HG03432 (cell line): ENCODE measurements at regions not wholly inside any gene's neighbourhood (a gene's known extent, or its start where the extent isn't known, plus 50 kb on each side); places are given as distances from the start of the nearest gene placed in this dataset.

Experiments
- ATAC-seq: cut with Tn5 transposase; IDR thresholded peaks from one replicate; pipeline ENCODE4 v1.9.1; 2021; ENCODE audit warnings: mild to moderate bottlenecking, moderate library complexity; ENCODE audit not compliant: unreplicated experiment

DNA sequence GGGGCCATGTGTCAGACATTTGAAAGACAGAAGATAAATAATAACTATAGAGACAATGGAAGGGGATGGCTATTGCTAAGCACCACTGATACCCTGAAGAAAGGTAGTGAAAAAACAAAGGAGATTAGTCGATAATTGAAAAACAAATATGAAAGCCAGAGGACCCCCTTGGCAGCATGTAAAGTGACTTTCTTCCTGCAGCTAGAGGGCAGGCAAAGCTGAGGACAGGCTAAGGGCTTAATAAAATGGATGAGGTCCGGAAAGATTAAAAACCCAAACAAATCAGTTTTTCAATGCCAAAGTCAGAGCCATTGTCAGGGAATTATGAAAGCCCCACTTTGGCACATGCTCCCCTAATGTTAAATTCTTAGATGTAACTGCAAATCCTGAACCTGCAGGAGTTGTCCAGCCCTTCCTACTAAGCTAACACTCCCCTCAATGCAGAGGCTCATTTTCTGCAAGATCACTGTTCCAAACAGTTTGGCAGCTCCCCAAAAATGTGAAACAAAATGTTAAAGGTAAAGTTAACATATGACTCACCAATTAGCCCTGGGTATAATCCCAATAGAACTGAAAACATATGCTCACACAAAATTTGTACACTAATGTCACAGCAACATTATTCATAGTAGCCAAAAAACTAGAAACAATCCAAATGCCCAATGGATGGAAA, 1177.9 kb downstream of the GRIK2 start:
- ATAC-seq = no peak

DNA sequence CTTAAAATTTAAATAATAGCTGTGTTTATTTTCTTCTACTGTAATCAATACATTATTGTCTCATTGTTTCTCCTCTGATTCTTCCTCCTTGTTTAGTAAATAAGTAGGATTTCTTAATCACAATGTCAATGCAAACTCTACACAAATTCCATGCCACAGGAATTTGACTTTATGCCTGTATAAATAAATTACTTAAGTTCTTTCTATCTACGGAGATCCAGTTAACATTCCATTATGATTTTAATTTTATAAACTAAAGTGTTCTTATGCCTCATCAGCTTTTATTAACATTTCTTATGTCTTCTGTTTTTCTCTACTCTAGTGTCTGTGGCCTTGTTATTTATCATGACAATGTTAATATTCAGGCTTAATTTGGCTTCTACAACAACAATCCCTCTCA, 1169.2 kb downstream of the GRIK2 start:
- no peak for ATAC-seq

DNA sequence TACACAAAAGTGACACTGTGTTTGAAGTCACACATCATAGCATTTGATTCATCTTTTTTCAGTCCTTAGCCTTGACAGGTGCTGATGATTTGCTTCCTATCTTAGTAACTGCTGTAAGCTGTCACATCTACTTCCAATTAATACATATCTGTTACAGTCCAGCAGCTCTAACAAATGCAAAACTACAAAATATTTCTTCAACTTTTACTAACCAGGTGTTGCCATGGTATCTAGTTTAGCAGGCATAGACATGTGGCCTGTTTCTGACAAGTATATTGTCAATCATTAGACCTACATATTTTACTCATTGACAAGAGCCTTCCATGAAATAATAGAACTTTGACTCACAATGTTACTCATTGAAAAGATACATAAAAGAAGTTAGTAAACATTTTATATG, 1159.7 kb downstream of the GRIK2 start:
- peak; percentile 55 for ATAC-seq

DNA sequence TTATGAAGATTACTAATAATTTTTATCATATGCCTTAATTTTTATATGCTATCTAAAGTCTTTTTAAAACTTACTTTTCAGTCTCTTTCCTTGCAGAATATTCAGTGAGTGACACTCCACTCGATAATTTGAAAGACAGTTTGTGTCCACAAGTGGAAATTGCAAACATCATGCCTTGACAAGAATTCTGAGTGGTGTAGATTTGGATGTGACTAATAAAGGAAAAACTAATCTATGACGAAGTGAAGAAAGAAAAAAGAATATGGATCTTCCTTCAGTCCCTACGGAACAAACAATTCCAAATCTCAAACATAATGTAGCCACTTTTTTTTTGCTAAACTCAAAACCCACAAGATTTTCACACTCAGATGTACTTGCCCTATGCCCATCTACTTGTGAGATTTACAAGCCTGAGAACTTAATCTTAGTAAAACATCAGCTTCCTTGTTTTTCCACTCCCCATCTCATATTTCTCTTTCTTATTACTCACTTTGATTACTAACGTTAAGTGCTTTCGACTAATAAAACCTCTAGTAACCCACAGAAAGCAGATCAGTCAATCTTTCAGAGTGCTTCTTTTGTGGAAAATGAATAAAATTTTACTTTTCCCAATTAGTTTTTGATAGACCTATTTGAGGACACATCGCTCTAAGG, 1155.8 kb downstream of the GRIK2 start:
- no peak for ATAC-seq

DNA sequence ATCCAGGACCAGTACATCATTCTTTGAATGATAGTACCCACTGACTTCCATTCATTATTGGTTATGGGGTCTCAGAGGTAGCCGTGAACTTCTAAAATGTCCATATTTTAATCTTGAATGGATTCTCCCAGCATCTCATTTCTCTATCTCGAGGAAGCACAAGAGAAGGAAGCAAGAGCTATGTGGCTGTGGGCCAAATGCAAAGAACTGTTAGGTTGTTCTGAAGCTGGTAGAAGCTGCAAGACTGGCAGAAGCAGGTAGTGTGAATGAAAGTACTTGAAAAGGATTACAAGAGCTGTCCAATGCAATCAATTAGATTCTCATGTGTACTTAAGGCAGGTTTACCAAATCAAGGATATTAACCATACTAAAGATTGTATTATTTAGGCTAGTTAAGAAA, 1131.8 kb downstream of the GRIK2 start:
- no peak for ATAC-seq

DNA sequence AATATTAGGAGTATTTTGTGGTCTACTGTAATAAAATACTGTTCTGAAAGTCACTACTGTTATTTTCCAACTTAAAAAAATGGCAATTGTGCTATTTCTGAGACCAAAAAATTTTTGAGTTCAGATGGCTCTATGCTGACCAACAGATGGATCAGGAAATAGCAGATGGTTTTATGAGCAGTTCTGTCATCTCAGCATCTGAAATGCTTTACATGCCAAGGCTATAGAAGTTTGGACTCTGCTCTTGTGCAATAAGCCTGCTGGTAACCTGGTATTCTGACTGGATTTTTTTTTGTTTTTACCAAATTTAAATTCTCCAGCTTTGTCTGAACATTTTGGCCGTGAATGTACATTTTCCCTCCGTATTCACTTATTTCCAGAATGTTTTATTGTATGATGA, 1127.5 kb downstream of the GRIK2 start:
- ATAC-seq = no peak

DNA sequence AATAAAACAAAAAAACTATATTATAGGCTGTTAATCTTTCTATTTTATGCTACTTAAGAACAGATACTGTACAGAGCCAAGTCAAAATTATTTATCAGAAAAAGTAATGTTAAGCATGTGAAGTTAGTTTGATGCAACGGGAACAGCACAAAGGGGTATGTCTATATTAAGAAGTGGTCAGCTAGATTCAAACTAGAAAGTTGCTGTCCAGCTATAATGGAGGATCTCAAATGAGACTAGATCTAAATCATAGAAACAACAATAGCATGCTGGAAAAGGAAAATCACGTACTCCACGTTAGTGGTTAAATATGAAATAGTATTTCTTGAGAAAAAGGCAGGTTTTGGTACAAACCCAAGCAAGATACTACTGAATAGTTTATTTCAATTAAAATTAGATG, 1124.0 kb downstream of the GRIK2 start:
- no peak for ATAC-seq

DNA sequence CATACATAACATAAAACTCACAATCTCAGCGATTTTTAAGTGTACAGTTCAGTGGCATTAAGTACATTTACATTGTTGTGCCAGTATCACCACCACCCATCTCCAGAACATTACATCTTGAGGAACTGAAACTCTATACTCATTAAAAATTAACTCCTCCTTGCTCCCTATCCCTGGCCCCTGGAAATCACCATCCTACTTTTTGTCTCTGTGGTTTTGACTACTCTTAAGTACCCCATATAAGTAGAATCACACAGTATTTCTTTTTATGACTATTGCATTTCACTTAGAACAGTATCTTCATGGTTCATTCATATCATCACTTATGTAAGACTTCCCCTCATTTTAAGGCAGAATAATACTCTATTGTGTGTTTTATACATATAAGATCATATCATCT, 1108.1 kb downstream of the GRIK2 start:
- peak; percentile 86 for ATAC-seq

DNA sequence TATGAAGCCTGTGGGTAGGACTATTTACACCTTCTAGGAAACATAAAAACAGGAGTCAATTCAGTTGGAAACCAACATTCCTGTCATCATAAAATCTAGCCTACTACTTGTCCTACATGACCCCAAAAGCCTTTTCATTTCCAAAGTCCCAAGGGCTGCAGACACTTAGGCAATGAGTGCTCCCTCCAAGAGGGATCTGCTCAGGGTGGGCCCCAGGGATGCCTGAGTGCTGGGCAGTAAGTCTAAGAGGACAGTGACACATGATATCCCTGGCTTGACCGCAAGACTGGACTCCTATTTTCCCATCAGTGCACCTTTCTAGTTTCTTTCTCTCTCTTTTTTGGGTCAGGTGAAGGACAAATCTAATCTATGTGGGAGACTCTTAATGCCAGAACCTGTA, 1101.3 kb downstream of the GRIK2 start:
- ATAC-seq = no peak

DNA sequence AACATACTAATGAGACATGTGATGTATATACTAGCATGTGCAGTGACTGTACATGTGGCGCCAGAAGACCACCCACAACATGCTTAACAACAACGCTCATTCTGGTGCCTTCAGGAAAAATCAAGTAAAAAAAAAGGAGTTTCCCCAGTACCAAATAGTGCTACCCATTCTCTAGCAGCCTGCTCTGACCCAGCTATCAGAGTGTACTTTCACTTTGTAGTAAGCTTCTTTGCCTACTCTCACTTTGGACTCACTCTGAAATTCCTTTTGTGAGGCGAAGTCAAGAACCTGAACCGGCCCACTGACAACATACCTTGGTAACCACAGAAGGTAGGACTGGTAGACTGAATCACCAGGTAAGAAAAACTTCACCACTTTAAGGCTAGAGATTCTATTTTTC, 1100.0 kb downstream of the GRIK2 start:
- ATAC-seq = no peak

DNA sequence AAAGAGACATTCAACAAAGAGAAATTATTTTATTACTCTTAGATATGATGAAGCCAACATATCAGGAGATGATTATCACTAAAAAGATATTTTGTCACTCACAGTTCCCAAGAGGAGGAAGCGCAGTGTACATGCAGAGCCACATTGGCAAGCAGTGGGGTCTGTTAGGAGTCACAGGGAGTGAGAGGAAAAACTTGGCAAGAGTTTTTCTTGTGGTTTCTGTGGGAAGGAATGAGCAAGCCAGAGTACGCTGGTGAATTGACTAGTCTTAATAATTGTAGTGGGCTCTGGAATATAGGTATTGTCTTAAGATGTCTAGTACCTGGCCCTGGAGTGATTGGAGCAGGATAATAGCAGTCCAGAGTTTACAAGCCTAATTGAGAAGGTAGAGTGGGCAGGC, 1095.2 kb downstream of the GRIK2 start:
- no peak for ATAC-seq

DNA sequence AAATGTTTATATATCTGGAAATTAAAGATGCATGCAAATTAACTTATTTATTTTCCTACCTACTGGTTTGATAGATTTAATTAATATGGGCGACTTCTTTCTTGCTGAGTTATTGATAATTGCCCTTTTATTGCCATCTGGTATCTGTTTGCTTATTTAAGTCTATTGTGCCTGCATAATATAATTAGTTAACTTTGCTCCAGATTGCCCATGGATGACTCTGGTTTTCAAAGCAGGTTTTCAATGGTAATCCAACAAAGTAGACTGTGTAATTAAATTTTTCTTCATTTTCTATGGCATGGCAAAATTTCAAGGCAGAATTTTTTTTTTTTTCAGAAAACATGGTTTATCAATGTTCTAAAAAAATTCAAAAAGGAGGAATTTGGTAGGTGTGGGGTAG, 1092.0 kb downstream of the GRIK2 start:
- ATAC-seq = no peak

DNA sequence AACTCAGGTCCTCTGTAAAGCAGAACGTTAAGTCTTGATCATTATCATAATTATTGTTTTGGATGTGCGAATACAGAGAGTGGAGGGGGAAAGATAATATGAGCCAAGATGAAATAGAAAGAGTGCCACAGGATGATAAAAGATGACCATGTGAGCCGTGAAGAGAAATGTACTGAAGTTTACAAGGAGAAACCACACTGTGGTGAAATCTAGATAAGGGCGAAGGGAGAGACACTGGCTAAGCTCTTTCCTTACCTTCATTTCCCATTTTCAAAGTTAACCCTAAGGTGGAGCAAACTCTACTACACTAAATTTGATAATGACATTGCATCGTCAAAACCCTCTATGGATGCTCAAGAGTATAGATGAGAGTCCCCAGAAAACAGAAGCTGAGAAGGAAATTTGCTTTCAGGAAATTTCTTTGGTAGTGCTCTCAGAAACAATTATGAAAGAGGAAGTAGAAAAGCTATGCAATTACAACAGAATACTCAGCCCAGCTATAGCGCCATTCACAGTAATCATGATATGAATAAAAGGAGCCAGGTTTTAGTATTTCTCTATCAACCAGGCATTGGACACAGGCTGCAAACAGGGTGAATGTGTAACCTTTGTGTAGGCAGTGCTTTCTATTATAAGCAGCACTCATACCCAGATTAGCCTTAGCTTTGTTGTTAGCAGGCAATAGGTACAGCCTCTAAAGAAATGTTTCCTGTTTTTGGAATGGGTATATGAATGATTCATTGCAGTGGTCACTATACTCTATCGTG, 1080.7 kb downstream of the GRIK2 start:
- ATAC-seq = peak; percentile 73

DNA sequence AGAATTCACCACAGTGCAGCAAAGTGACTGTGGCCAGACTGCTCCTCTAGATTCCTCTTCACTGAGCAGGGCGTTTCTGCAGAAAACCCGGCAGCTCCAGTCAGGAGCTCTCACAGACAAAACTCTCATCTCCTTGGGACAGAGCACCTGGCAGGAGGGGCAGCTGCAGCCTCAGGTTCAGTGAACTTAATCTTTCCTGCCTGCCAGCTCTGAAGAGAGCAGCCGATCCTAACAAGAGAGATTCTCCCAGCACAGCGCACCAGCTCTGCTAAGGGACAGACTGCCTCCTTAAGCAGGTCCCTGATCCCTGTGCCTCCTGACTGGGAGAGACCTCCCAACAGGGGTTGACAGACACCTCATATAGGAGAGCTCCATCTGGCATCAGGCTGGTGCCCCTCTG, 1065.5 kb downstream of the GRIK2 start:
- no peak for ATAC-seq

DNA sequence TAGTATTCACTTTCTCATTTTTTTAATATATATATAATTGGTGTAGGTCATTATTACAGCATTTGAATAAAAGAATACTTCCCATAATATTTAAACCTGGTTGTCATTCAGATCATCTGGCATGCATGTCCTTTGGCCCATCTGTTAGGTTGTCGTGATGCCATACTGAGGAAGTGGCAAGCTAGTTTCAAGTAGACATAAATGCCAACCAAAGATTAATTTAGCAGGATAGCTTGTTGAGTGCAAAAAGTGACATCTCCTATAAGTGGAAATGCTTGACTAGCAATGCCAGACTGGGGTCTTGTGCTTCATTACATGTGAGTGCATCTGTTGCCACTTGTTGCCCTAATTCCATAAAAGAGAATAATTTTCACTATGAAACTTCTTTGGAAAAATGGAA, 1044.7 kb downstream of the GRIK2 start:
- no peak for ATAC-seq

DNA sequence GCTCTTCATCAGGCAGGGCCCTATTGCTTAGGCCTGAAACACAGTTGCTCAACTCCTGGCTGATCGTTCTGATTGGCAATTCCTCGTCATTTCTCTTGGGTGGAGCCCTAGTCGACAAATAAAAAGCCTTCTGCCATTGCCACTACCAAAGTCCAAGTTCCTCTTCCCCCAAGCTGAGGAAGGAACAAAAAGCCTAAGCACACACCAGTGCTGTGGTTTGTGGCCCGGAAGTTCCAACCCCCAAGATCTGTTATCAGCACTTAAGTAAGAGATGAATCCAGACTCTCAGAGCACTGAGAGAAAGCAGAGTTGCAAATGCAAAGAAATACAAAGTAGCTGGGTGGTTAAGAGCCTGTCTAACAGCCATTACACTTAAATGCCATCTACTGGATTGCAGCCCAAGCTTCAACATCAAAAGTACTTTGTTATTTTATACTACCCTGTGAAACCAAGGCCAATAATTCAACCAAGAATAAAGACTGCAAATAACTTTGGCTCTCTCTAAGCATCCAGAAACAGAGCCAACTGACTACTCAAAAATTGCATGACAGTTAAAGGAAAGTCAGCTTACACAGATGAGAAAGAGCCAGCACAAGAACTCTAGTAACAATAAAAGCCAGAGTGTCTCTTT, 1024.0 kb downstream of the GRIK2 start:
- ATAC-seq = peak; percentile 76

DNA sequence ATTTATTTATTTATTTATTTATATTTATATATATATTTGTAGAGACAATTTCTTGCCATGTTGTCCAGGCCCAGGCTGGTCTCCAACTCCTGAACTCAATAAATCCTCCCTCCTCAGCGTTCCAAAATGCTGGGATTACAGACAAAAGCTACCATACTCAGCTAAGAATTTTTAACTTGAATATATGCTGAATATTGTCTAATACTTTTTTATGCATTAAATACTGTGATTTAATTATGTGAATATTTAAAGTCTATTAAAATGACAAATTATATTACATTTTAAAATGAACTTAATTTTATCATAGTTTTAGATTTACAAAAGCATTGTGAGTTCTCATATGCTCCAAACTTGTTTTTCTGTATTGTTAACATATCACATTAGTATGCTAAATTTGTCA, 1022.4 kb downstream of the GRIK2 start:
- ATAC-seq = no peak

DNA sequence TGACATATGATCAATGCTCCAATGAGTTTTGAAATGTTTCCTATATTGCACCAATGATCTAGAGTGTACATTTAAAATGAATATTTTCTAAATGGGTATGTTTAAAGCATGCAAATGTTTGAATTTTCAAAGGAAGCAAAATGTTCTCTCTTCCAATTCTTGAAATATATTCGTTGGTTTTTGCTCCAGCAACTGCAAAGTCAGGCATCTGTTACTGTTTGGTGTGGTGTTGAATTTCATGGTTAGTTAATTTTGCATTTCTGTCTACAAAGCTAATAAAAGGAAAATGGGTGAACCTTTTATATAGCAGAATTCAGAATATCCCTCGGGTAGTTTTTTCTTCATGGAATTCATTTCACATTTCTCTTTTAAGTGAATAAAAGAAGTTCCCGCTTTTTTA, 1018.3 kb downstream of the GRIK2 start:
- ATAC-seq = no peak

DNA sequence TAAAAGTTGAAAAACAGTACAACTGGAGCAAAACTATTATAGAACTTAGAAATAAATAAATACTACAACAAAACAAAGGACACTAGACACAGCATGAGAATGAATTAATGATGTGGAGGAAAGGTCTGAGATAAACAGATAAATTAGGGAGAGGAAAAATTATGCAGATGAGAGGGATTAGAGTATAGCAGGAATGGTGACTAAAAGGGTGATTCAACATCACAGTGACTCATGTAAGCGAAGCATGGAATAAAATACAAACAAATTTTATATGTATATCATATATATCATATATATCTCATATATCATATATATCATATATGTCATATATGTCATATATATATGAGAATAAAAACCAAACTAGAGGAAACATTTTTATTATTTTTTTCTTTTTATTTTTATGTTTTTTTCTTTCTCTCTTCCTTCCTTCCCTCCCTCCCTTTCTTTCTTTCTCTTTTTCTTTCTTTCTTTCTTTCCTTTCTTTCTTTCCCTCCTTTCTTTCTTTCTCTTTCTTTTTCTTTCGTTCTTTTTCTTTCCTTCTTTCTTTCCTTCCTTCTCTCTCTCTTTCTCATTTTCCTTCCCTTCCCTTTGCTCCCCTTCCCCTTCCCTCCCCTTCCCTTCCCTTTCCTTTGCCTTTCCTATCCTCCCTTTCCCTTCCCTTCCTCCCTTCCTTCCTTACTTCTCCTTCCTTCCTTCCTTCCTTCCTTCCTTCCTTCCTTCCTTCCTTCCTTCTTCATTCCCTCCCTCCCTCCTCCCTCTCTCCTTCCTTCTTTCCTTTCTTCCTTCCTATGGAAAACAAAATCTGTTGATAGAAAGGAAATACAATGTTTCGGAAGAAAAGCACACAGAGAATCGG, 1014.6 kb downstream of the GRIK2 start:
- no peak for ATAC-seq

DNA sequence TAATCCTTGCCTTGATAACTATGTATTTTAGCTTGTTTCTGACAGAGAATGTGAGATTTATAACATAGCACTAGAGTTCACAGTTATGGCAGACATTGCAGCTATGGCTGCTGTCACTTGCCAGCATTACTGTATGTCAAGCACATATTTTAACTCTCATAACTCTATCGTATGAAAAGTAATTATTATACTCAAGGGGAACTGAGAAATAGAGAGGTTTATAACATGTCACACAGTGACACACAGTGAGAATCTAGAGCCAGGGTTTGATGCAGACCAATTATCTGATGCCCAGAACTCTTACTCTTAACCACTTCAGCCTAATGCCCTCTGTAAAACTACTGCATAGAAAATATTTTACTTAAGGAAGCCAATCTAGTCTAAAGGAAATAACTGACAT, 1012.4 kb downstream of the GRIK2 start:
- no peak for ATAC-seq
